ENCODE measurements at regions not wholly inside any gene's neighbourhood (a gene's known extent, or its start where the extent isn't known, plus 50 kb on each side); places are given as distances from the start of the nearest gene placed in this dataset.

- TF ChIP-seq SMC3 (IDR thresholded peaks at IDR 0.05): no peak
- no peak for TF ChIP-seq CTCF (IDR thresholded peaks at IDR 0.05)
These were observed 71.6 kb upstream of the CNIH3 start for GRCh38 chr1:224544346-224545110.

Measured in A549 (cell line).